ENCODE measurements at regions not wholly inside any gene's neighbourhood (a gene's known extent, or its start where the extent isn't known, plus 50 kb on each side); places are given as distances from the start of the nearest gene placed in this dataset.

GRCh38 chr6:138689849-138690248 is 83.7 kb upstream of the CCDC28A start:
- H3K27ac ChIP-seq (ENCODE audit: low read depth in 1 of 2, low read length in 2 of 2): no peak overlapping the region
- H3K9me3 ChIP-seq (ENCODE audit: control insufficient read depth in 4 of 4, low read length in 3 of 4): no peaks in the 10 kb centered on the region
- peaks cover 0 to 24% (median 20%) of the 10 kb centered on the region in 4 donors for H3K4me1 ChIP-seq (ENCODE audit: control insufficient read depth in 4 of 4, insufficient read depth in 4 of 4, low read length in 3 of 4)
- H3K36me3 ChIP-seq (ENCODE audit: control insufficient read depth in 4 of 4, insufficient read depth in 3 of 4, low read depth in 1 of 4, low read length in 3 of 4): no peaks in the 10 kb centered on the region
- no peaks in the 10 kb centered on the region for H3K27me3 ChIP-seq (ENCODE audit: control insufficient read depth in 4 of 4, insufficient read depth in 4 of 4, low read length in 3 of 4)
- no peak overlapping the region for H3K9ac ChIP-seq (ENCODE audit: low read depth in 1 of 2, low read length in 2 of 2)
- TF ChIP-seq ZBTB33 (IDR thresholded peaks at IDR 0.05) (no peak), SP1 (IDR thresholded peaks at IDR 0.05) (no peak), FOXA1 (IDR thresholded peaks at IDR 0.05) (no peak), YY1 (IDR thresholded peaks at IDR 0.05) (no peak), GABPA (IDR thresholded peaks at IDR 0.05 in 1 of 2, conservative IDR thresholded peaks at IDR 0.05 in 1 of 2) (no peak), FOXA2 (IDR thresholded peaks at IDR 0.05) (no peak), NR2F2 (IDR thresholded peaks at IDR 0.05) (no peak), HNF4G (IDR thresholded peaks at IDR 0.05) (no peak), TAF1 (conservative IDR thresholded peaks at IDR 0.05) (no peak)
- no peak overlapping the region for H3K4me3 ChIP-seq (ENCODE audit: low read depth in 1 of 3, low read length in 3 of 3)
- DNase-seq (ENCODE audit: low spot score): no peak
- WGBS: 93% methylated on average over 6 of the region's 6 CpGs

- Histone ChIP-seq H3K27me3 (ENCODE audit: control insufficient read depth in 4 of 4, insufficient read depth in 4 of 4, low read length in 3 of 4) (no peaks in the 10 kb centered on the region), H3K4me3 (ENCODE audit: low read depth in 1 of 3, low read length in 3 of 3) (peak overlapping the region; percentile 54 to 97 (median 78)), H3K27ac (ENCODE audit: low read depth in 1 of 2, low read length in 2 of 2) (peak overlapping the region; percentile 79 to 86), H3K4me1 (ENCODE audit: control insufficient read depth in 4 of 4, insufficient read depth in 4 of 4, low read length in 3 of 4) (peaks cover 0 to 24% (median 20%) of the 10 kb centered on the region in 4 donors), H3K9me3 (ENCODE audit: control insufficient read depth in 4 of 4, low read length in 3 of 4) (no peaks in the 10 kb centered on the region), H3K9ac (ENCODE audit: low read depth in 1 of 2, low read length in 2 of 2) (peak overlapping the region; percentile 25 to 33), H3K36me3 (ENCODE audit: control insufficient read depth in 4 of 4, insufficient read depth in 3 of 4, low read depth in 1 of 4, low read length in 3 of 4) (no peaks in the 10 kb centered on the region)
- DNase-seq (ENCODE audit: low spot score): no peak
- TF ChIP-seq MAX (IDR thresholded peaks at IDR 0.05) (no peak), CTCF (IDR thresholded peaks at IDR 0.05; ENCODE audit: low read depth, low read length, missing input control) (no peak), FOXA2 (IDR thresholded peaks at IDR 0.05) (no peak), JUND (IDR thresholded peaks at IDR 0.05) (no peak), TAF1 (conservative IDR thresholded peaks at IDR 0.05) (no peak), YY1 (IDR thresholded peaks at IDR 0.05) (no peak), HNF4G (IDR thresholded peaks at IDR 0.05) (no peak), REST (IDR thresholded peaks at IDR 0.05) (no peak), SP1 (IDR thresholded peaks at IDR 0.05) (no peak)
- WGBS: 70% methylated on average over 11 of the region's 11 CpGs
Observed at GRCh38 chr6:138690975-138691594, 82.5 kb upstream of the CCDC28A start.
